ENCODE measurements at regions not wholly inside any gene's neighbourhood (a gene's known extent, or its start where the extent isn't known, plus 50 kb on each side); places are given as distances from the start of the nearest gene placed in this dataset.

- TF ChIP-seq CTCF (IDR thresholded peaks at IDR 0.05; ENCODE audit: low read depth, low read length) = no peak
- no peak for TF ChIP-seq POLR2A (IDR thresholded peaks at IDR 0.05; ENCODE audit: extremely low read depth, insufficient read length)
- TF ChIP-seq MYC (IDR thresholded peaks at IDR 0.05; ENCODE audit: low read depth, low read length) = no peak
- TF ChIP-seq, protein P1, sequence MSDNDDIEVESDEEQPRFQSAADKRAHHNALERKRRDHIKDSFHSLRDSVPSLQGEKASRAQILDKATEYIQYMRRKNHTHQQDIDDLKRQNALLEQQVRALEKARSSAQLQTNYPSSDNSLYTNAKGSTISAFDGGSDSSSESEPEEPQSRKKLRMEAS (IDR thresholded peaks at IDR 0.05; ENCODE audit: low read depth, low read length) = no peak
Observed at GRCh38 chr2:19484736-19485135, 126.3 kb upstream of the OSR1 start.
